Fibroblast of lung (primary cell): ENCODE measurements at regions not wholly inside any gene's neighbourhood (a gene's known extent, or its start where the extent isn't known, plus 50 kb on each side); places are given as distances from the start of the nearest gene placed in this dataset.

ENCODE experiments used
- DNase-seq, 2 donors: peaks; one replicate each; pipeline versions ENCODE4 v3.0.0 to v3.0.0-alpha.2; 2010; ENCODE audit warnings: low read depth in 2 of 2
- H2AFZ ChIP-seq: 2 replicates; pipeline ENCODE4 v1.5.1; 2012; ENCODE audit warnings: low read length, control low read depth, inconsistent platforms
- H3K27ac ChIP-seq: 2 replicates; pipeline ENCODE4 v1.5.1; 2011; ENCODE audit warnings: low read length, control low read depth; ENCODE audit not compliant: insufficient read depth
- H3K27me3 ChIP-seq: 2 replicates; pipeline ENCODE4 v1.5.1; 2011; ENCODE audit warnings: mild to moderate bottlenecking, low read length; ENCODE audit not compliant: control insufficient read depth, insufficient read depth
- H3K36me3 ChIP-seq: 2 replicates; pipeline ENCODE4 v1.5.1; 2011; ENCODE audit warnings: low read length; ENCODE audit not compliant: control insufficient read depth, insufficient read depth
- H3K4me1 ChIP-seq: 2 replicates; pipeline ENCODE4 v1.5.1; 2011; ENCODE audit warnings: low read length; ENCODE audit not compliant: control insufficient read depth, insufficient read depth; ENCODE audit errors: extremely low read depth
- H3K4me2 ChIP-seq: 2 replicates; pipeline ENCODE4 v1.5.1; 2011; ENCODE audit warnings: low read length, control low read depth; ENCODE audit not compliant: insufficient read depth; ENCODE audit errors: extremely low read depth
- H3K4me3 ChIP-seq, 4 experiments: fragments of 200-600 bp in 1 of 4; sonication (generic) in 1 of 4; replicated peaks in 1 of 4; 2 replicates each; pipeline ENCODE4 v1.5.1; 2011 to 2016; ENCODE audit warnings: low read length in 4 of 4, low read depth in 3 of 4, mild to moderate bottlenecking in 3 of 4, control low read depth in 2 of 4, inconsistent platforms in 1 of 4, mixed read lengths in 1 of 4; ENCODE audit not compliant: insufficient read depth in 1 of 4; ENCODE audit errors: control extremely low read depth in 1 of 4
- H3K79me2 ChIP-seq: 2 replicates; pipeline ENCODE4 v1.5.1; 2012; ENCODE audit warnings: mild to moderate bottlenecking, low read length, inconsistent platforms; ENCODE audit not compliant: control insufficient read depth, insufficient read depth
- H3K9ac ChIP-seq: 2 replicates; pipeline ENCODE4 v1.5.1; 2011; ENCODE audit warnings: mild to moderate bottlenecking, low read length, control low read depth; ENCODE audit not compliant: insufficient read depth
- H3K9me3 ChIP-seq: 2 replicates; pipeline ENCODE4 v1.5.1; 2012; ENCODE audit warnings: low read depth, low read length; ENCODE audit not compliant: control insufficient read depth, insufficient read depth
- H4K20me1 ChIP-seq: 2 replicates; pipeline ENCODE4 v1.5.1; 2011; ENCODE audit warnings: low read length; ENCODE audit not compliant: control insufficient read depth, insufficient read depth; ENCODE audit errors: extremely low read depth
- EZH2 ChIP-seq: IDR thresholded peaks from 2 replicates; pipeline ENCODE4 v1.5.1; 2012; ENCODE audit warnings: low read length, control low read depth, mild to moderate bottlenecking; ENCODE audit errors: missing control alignments
- TF ChIP-seq, protein P1 (sequence below), 2 donors: IDR thresholded peaks in 1 of 2; conservative IDR thresholded peaks in 1 of 2; 1 replicate in 1 of 2; 2 replicates in 1 of 2; pipeline ENCODE4 v1.5.1; 2011 to 2012; ENCODE audit warnings: low read length in 2 of 2, control low read depth in 1 of 2, inconsistent platforms in 1 of 2, low read depth in 1 of 2, mild to moderate bottlenecking in 1 of 2

DNA sequence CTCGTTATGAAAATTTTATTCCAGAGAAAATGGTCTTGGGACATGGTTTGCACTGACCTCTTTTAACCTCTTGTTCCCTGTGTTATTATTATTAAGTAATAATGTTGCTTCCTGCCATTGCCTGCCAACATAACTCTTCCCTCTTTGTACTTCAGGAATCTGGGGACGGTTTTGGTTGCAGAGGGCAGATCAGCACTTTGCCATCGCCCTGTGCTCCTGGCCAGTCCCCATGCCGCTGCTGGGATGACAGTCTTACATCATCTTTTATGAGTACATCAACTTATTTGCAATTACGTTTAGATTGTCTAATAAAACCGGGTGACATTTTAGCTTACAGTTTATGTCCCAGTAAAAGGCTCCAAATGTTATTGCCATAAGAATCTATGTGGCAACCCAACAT, 157.2 kb downstream of the CDH26 start:
- DNase-seq: no peak
- no peak overlapping the region for H3K4me3 ChIP-seq
- TF ChIP-seq EZH2: no peak
- TF ChIP-seq, protein P1, sequence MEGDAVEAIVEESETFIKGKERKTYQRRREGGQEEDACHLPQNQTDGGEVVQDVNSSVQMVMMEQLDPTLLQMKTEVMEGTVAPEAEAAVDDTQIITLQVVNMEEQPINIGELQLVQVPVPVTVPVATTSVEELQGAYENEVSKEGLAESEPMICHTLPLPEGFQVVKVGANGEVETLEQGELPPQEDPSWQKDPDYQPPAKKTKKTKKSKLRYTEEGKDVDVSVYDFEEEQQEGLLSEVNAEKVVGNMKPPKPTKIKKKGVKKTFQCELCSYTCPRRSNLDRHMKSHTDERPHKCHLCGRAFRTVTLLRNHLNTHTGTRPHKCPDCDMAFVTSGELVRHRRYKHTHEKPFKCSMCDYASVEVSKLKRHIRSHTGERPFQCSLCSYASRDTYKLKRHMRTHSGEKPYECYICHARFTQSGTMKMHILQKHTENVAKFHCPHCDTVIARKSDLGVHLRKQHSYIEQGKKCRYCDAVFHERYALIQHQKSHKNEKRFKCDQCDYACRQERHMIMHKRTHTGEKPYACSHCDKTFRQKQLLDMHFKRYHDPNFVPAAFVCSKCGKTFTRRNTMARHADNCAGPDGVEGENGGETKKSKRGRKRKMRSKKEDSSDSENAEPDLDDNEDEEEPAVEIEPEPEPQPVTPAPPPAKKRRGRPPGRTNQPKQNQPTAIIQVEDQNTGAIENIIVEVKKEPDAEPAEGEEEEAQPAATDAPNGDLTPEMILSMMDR (conservative IDR thresholded peaks at IDR 0.05 in 1 of 2, IDR thresholded peaks at IDR 0.05 in 1 of 2; ENCODE audit: low read depth in 1 of 2, low read length in 2 of 2): no peak

DNA sequence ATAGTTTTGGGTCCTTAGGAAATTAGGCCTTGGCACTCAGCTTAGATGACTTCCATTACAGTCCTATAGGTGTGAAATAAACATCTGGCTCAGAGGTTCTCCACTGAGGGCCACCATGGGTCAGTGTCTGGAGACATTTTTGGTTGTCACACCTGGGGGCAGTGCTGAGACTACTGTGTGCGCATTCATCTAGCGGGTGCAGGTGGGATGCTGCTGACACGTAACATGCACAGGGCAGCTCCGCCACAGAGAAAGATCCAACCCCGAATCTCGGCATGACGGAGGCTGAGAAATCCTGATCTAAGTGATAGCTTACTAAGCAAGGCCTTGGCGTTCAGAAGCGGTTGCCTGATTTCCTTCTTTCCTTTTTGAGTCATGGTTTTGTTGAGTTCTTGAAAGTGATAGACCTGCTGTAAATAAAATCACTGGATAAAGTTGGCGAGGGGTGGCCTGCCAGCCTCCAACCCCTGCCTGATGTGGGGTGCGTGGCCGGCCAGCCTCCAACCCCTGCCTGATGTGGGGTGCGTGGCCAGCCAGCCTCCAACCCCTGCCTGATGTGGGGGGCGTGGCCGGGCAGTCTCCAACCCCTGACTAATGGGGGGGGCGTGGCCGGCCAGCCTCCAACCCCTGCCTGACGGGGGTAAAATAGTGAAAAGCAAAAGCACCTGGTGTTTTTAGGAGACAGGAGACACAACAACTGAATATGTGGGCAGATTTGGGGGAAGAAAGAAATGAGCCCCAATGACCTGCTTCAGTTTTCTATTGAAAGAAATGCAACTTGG, 158.1 kb downstream of the CDH26 start:
- Histone ChIP-seq H3K9me3 (no peaks in the 10 kb centered on the region), H2AFZ (no peak overlapping the region), H3K4me1 (no peaks in the 10 kb centered on the region), H3K9ac (no peak overlapping the region), H3K4me2 (no peak overlapping the region), H3K27ac (no peak overlapping the region), H3K36me3 (no peaks in the 10 kb centered on the region), H4K20me1 (no peaks in the 10 kb centered on the region), H3K79me2 (no peaks in the 10 kb centered on the region), H3K4me3 (no peak overlapping the region), H3K27me3 (no peaks in the 10 kb centered on the region)
- no peak for DNase-seq
- TF ChIP-seq, protein P1 (conservative IDR thresholded peaks at IDR 0.05 in 1 of 2, IDR thresholded peaks at IDR 0.05 in 1 of 2; ENCODE audit: low read depth in 1 of 2, low read length in 2 of 2): no peak
- no peak for TF ChIP-seq EZH2

More for the DNA sequence above, 157.2 kb downstream of the CDH26 start:
- Histone ChIP-seq H3K27ac (no peak overlapping the region), H3K9me3 (no peaks in the 10 kb centered on the region), H4K20me1 (no peaks in the 10 kb centered on the region), H3K27me3 (no peaks in the 10 kb centered on the region), H3K79me2 (no peaks in the 10 kb centered on the region), H2AFZ (no peak overlapping the region), H3K36me3 (no peaks in the 10 kb centered on the region), H3K4me2 (no peak overlapping the region), H3K4me1 (no peaks in the 10 kb centered on the region), H3K9ac (no peak overlapping the region)

DNA sequence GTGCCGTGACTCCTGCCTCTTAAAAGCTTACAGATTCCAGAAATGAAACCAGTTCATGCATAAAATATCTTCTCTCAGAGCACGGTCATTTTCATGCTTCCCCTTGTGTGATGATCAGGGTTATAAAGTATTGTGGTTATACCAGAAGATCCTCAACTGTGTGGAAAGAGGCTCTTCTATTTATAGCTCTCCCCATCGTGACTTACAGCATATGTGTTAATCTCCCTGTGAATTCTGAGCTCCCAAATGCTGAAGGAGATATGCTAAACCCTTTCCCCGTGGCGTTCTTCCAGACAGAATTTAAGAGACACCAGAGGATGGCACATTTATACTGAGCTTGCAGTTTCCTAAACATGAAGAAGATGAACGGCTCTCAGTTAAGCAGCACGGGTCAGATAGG, 158.8 kb downstream of the CDH26 start:
- H4K20me1 ChIP-seq: no peaks in the 10 kb centered on the region
- no peak overlapping the region for H3K4me2 ChIP-seq
- no peak overlapping the region for H2AFZ ChIP-seq
- TF ChIP-seq, protein P1 (conservative IDR thresholded peaks at IDR 0.05 in 1 of 2, IDR thresholded peaks at IDR 0.05 in 1 of 2; ENCODE audit: low read depth in 1 of 2, low read length in 2 of 2): no peak
- no peak for TF ChIP-seq EZH2
- no peaks in the 10 kb centered on the region for H3K9me3 ChIP-seq
- no peak overlapping the region for H3K27ac ChIP-seq
- no peaks in the 10 kb centered on the region for H3K79me2 ChIP-seq
- no peak overlapping the region for H3K9ac ChIP-seq
- no peaks in the 10 kb centered on the region for H3K4me1 ChIP-seq
- no peaks in the 10 kb centered on the region for H3K27me3 ChIP-seq
- no peak overlapping the region for H3K4me3 ChIP-seq
- DNase-seq: no peak
- H3K36me3 ChIP-seq: no peaks in the 10 kb centered on the region
